ENCODE measurements at regions not wholly inside any gene's neighbourhood (a gene's known extent, or its start where the extent isn't known, plus 50 kb on each side); places are given as distances from the start of the nearest gene placed in this dataset.
"Not testable (repeated sequence)": the region's sequence is repeated elsewhere in the genome, so short reads cannot be mapped to it uniquely, and the experiment has no call there.

DNA sequence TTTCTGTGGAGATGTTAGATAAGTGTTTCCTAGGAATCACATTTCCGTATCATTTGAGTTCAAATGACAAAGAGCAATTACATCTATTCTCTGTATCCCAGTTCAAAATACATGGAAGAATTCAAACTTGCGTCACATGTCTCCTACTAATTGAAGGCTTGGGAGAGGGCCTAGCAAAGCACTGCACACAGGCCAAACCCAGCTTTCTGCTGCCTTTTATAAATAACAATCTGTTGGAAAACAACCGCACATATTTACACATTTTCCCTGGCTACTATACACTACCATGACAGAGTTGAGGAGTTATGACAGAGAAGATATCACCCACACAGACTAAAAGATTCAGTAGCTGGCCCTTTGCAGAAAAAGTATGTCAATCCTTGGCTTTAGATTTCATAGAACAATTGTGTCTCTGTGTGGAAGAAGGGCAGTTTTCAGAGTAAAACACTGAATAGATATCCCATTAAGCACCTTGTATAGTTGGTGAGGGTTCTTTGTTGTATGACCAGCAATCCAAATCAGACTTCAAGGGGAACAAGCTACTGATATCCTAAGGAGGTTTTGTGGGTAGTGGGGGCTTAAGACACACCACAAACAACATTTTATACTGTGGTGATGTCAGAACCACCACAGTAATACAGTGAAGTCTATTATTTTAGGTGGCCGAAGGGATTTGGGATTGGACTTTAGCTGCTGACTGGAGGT, 861.3 kb downstream of the CCDC85A start:
- no peak for DNase-seq

DNA sequence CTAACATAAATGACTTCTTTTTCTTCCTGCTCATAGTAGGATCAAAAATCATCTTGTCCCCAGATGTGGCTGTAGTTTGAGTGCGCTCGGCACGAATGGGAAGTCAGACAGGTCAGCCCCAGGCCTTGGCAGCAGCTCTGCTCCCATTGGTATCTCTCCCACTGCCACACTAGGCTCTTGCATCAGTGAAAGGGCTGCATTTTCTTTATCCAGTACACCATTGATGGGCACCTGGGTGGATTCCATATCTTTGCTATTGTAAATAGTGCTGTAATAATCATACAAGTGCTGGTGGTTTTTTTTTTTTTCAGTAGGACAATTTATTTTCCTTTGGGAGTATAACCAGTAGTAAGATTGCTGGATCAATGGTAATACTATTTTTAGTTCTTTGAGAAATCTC, 865.5 kb downstream of the CCDC85A start:
- DNase-seq: no peak

- no peak for DNase-seq
Measured at GRCh38 chr2:57050007-57050406, 866.2 kb downstream of the CCDC85A start.

- DNase-seq: not testable (repeated sequence)
Measured at GRCh38 chr2:57066301-57066700, 882.5 kb downstream of the CCDC85A start.

GRCh38 chr2:57075226-57075625, 891.4 kb downstream of the CCDC85A start:
- DNase-seq: no peak

DNA sequence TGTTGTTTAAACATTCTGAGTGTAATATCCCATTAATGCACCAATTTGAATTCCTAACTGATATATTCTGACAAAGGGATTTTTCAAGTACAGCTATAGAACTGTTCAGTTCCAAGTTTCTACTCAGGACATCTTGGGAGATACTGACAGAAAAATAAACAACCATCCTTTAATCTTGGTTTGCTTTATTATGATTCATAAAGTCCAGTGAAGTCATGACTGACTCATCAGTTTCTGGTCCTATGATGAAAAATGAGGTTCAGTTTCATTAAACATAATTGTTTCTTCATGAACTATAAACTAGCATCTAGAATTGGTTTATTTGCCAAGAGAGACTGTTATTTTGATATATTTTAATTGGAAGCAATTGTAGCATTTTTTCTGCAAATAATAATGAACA, 896.2 kb downstream of the CCDC85A start:
- DNase-seq: no peak

DNA sequence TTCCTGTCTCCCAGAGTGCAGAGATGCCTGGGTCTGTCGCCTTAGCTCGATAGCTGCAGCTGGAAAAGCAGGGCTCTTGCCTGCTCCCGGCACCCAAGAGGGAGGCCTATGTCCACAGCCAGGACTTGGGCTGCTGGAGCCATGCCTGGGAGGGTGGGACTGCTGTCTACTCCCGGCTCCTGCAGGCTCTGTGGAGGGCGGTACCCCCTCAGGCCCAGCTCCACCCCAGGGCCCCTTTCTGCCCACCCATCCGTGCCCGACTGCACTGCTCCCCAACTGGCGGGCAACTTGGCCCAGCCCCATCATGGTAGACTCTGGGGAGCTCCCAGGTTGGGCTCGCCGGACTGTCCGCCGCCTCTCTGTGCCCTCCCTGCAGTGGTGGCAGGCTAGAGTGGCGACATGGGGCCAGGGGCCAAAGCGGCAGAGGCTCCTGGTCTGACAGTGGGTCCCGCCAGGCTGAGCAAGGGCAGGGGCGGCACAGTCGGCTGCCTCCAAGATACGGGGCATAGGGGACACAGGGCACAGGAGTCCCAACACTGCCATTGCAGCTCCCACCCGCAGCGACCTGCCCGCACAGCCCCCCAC, 901.0 kb downstream of the CCDC85A start:
- DNase-seq: no peak

- DNase-seq: no peak
Measured at GRCh38 chr2:57093020-57093419, 909.2 kb downstream of the CCDC85A start.

- DNase-seq: no peak
Measured at GRCh38 chr2:57097855-57098254, 914.1 kb downstream of the CCDC85A start.

- DNase-seq: no peak
Measured at GRCh38 chr2:57100436-57100835, 916.6 kb downstream of the CCDC85A start.

DNA sequence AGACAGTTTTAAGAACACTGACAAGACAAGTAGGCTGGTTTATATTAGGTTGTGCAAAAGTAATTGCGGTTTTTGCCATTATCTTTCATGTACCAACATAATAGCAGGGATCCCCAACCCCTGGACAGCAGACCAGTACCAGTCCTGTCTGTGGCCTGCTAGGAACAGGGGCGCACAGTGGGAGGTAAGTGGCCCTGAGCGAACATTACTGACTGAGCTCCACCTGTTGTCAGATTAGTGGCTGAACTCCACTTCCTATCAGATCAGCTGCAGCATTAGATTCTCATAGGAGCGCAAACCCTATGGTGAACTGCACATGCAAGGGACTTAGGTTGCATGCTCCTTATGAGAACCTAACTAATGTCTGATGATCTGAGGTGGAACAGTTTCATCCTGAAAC, 921.9 kb downstream of the CCDC85A start:
- no peak for DNase-seq

DNA sequence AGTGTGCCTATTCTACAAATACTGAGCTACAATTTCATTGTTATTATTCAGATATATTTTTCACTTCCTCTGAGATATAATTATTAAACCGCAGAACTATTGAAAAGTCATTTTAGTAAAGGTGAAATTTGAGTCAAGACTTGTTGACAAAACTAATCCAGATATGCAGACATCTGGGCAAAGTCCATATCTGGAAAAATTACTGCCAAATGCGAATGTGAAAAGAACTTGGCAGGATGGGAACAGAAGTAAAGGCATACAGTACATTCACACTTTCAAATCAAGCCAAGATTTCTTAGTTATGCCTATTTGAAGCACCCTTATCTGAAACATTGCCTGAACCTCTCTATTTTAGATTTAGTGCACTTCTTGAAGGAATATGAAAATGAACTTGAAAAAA, 923.6 kb downstream of the CCDC85A start:
- no peak for DNase-seq

DNA sequence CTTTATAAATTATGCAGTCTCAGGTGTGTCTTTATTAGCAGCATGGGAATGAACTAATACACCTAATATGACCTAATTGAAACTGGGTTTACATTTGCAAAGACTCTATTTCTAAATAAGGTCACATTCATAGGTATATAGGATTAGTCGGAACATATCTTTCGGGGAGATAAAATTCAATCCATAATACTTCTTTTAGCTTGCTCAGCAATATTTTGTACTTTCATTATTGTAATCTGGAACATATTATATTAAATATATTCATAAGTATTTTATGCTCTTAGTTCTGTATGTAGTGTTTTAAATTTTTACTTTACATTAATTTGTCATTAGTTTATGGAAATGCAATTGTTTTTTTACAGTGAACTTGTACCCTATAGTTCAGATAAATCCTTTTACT, 927.7 kb downstream of the CCDC85A start:
- DNase-seq: no peak

- no peak for DNase-seq
Measured at GRCh38 chr2:57119141-57119540, 927.5 kb upstream of the VRK2 start.

- DNase-seq: no peak
Measured at GRCh38 chr2:57126410-57126809, 920.2 kb upstream of the VRK2 start.

DNA sequence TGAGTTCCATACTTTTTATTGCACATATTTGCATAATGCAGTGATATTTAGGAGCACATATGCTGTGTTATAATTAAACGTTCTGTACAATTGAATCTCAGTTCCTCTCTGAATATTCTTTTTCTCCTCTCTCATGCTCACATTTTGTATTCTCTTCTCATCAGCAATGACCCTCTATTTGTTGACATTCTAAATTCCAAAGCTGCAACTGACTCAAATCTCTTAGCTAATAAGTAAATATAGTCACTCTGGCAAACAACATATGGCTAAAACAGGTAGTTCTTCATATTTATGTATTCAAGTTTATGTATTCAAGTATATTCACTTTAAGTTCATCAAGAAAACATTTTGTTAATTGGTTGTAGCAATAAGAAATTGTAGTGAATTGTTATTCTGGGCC, 907.4 kb upstream of the VRK2 start:
- no peak for DNase-seq

- no peak for DNase-seq
Measured at GRCh38 chr2:57141269-57141668, 905.3 kb upstream of the VRK2 start.

GRCh38 chr2:57146951-57147350, 899.7 kb upstream of the VRK2 start:
- no peak for DNase-seq

GRCh38 chr2:57156231-57156924, 890.2 kb upstream of the VRK2 start:
- DNase-seq: no peak

DNA sequence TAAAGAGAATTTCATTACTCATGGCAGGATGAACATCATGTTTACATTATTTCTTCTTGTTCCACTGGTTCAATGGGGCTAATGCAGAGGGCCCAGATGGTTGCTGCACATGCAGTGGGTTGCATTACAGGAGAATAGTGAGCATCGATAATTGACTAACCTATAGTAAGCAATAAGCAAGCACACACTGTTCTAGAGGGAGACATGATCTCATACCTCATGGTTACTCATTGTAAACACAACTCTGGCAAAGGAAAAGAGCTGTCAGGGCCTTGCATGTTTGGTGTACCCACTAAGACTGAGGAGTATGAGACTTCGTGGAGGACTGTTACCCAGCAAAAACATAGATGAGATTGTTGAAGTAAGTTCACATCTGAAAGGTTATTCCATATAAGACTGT, 885.6 kb upstream of the VRK2 start:
- DNase-seq: no peak

- DNase-seq: no peak
Measured at GRCh38 chr2:57177176-57177575, 869.4 kb upstream of the VRK2 start.

DNA sequence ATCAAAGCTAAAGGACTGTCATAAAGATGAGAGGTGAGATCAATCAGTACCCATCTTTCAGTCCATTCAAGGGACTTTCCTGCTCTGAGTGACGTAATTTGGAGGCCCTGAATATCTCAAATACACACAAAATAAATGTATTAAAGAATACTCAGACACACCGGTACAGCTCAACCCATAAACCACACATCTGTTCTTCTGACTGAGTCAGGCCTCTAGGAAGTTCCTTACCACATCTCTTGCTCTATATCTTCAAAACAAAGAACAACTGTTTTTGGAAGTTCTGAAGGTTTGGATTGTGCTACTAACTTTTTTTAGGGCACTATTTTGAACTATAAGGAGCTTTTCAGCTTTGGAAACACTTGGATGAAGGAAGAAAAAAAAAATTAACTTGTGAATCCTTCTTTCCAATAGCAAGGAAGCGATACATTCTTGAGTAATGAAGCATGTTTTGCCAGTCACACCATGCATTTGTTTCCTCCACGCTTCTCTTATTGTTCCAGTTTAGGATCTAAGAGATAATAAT, 866.5 kb upstream of the VRK2 start:
- no peak for DNase-seq

DNA sequence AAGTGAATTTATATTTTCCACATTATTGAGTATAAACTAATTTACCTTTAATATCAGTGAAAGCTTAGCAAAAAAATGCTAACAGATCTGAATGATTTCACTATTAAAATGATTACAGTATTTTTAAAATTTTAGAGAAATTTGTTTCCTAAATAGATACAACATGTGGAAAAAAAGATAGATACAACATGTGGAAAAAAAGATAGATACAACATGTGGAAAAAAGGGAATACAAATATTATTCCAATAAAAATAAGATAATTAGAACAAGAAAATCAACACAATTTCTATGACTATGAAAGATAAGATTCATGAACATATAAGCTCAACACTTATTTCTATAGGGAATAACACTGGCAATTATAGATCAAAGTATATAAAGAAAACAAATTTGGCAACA, 865.9 kb upstream of the VRK2 start:
- no peak for DNase-seq
